ENCODE measurements at regions not wholly inside any gene's neighbourhood (a gene's known extent, or its start where the extent isn't known, plus 50 kb on each side); places are given as distances from the start of the nearest gene placed in this dataset.
"Not testable (repeated sequence)": the region's sequence is repeated elsewhere in the genome, so short reads cannot be mapped to it uniquely, and the experiment has no call there.

DNA sequence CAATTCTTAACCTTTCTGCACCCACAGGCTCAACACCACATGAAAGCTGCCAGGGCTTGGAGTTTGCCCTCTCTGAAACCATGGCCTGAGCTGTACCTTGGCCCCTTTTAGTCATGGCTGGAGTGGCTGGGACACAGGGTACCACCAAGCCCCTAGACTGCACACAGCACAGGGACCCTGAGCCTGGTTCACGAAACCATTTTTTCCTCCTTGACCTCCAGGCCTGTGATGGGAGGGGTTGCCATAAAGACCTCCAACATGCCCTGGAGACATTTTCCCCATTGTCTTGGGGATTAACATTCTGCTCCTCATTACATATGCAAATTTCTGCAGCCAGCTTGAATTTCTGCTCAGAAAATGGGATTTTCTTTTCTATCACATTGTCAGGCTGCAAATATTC, 113.4 kb downstream of the XPNPEP1 start:
- TF ChIP-seq CTCF (conservative IDR thresholded peaks at IDR 0.05; ENCODE audit: low read length); EZH2phosphoT487 (IDR thresholded peaks at IDR 0.05; ENCODE audit: borderline replicate concordance, low read depth, low read length): not testable (repeated sequence)

Measured in OCI-LY7 (cell line).